Middle frontal gyrus (tissue), 1 donor: ENCODE measurements at regions not wholly inside any gene's neighbourhood (a gene's known extent, or its start where the extent isn't known, plus 50 kb on each side); places are given as distances from the start of the nearest gene placed in this dataset.

Experiments
- DNase-seq: peaks from one replicate; pipeline ENCODE4 v3.0.0-alpha.2; 2015; ENCODE audit warnings: low spot score; ENCODE audit errors: extremely low spot score

- no peak for DNase-seq
Observed at GRCh38 chr2:20560011-20560410, 90.9 kb downstream of the HS1BP3 start.

GRCh38 chr2:20560891-20561636 is 89.8 kb downstream of the HS1BP3 start:
- DNase-seq = no peak

- no peak for DNase-seq
Observed at GRCh38 chr2:20561637-20562454, 89.1 kb downstream of the HS1BP3 start.

- DNase-seq = no peak
Observed at GRCh38 chr2:20562540-20563225, 88.2 kb downstream of the HS1BP3 start.

- DNase-seq = no peak
Observed at GRCh38 chr2:20563251-20563650, 87.6 kb downstream of the HS1BP3 start.

- no peak for DNase-seq
Observed at GRCh38 chr2:20563833-20564232, 87.1 kb downstream of the HS1BP3 start.

- DNase-seq = no peak
Observed at GRCh38 chr2:20565101-20565622, 85.7 kb downstream of the HS1BP3 start.

- DNase-seq = no peak
Observed at GRCh38 chr2:20565623-20566236, 85.2 kb downstream of the HS1BP3 start.

- DNase-seq = no peak
Observed at GRCh38 chr2:20566331-20566730, 84.6 kb downstream of the HS1BP3 start.

GRCh38 chr2:20567159-20567925 is 83.6 kb downstream of the HS1BP3 start:
- DNase-seq = no peak
